HG02571 (cell line): ENCODE measurements at regions not wholly inside any gene's neighbourhood (a gene's known extent, or its start where the extent isn't known, plus 50 kb on each side); places are given as distances from the start of the nearest gene placed in this dataset.
"Not testable (repeated sequence)": the region's sequence is repeated elsewhere in the genome, so short reads cannot be mapped to it uniquely, and the experiment has no call there.

Experiments used
- ATAC-seq: cut with Tn5 transposase; IDR thresholded peaks from one replicate; pipeline ENCODE4 v1.9.1; 2021; ENCODE audit warnings: mild to moderate bottlenecking, moderate library complexity; ENCODE audit not compliant: unreplicated experiment

- no peak for ATAC-seq
These were observed 931.1 kb downstream of the FAM181B start for GRCh38 chr11:81802591-81802990.

DNA sequence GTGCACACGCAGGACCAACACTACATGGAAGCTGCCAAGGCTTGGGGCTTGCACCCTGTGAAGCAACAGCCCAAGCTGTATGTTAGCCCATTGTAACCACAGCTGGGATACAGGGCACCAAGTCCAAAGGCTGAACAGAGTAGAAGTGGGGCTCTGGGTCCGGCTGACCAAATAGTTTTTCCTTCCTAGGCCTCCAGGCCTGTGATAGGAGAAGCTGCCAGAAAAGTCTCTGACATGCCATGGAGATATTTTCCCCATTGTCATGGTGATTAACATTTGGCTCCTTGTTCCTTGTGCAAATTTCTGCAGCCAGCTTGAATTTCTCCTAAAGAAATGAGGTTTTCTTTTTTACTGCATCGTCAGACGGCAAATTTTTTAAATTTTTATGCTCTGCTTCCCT, 941.2 kb downstream of the FAM181B start:
- ATAC-seq: no peak

GRCh38 chr11:81787584-81788049, 946.0 kb downstream of the FAM181B start:
- ATAC-seq: no peak

DNA sequence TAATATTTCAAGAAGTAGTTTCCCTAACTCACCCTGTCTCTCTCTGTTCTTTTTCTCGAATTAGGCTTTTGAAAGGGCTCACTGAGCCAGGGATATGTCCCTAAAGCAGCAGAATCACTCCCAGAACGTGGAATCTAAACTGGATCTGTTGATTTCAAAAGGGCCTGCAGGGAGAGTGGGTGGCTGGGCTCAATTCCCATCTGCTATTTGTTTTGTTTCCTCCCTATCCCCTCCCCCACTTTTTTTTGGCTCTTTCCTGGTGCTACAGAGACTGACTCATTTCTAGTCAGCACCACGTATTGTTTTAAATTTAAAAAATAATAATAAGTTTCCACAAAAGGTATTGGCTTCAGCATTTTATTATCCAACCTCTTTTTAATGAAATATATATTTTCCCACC, 961.5 kb downstream of the FAM181B start:
- ATAC-seq: no peak

DNA sequence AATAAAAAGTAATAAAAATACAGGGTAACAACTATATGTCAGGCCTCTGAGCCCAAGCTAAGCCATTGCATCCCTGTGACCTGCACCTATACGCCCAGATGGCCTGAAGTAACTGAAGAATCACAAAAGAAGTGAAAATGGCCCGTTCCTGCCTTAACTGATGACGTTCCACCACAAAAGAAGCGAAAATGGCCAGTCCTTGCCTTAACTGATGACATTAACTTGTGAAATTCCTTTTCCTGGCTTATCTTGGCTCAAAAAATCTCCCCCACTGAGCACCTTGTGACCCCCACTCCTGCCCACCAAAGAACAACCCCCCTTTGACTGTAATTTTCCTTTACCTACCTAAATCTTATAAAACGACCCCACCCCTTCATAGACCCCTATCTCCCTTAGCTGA, 963.8 kb downstream of the FAM181B start:
- not testable (repeated sequence) for ATAC-seq

DNA sequence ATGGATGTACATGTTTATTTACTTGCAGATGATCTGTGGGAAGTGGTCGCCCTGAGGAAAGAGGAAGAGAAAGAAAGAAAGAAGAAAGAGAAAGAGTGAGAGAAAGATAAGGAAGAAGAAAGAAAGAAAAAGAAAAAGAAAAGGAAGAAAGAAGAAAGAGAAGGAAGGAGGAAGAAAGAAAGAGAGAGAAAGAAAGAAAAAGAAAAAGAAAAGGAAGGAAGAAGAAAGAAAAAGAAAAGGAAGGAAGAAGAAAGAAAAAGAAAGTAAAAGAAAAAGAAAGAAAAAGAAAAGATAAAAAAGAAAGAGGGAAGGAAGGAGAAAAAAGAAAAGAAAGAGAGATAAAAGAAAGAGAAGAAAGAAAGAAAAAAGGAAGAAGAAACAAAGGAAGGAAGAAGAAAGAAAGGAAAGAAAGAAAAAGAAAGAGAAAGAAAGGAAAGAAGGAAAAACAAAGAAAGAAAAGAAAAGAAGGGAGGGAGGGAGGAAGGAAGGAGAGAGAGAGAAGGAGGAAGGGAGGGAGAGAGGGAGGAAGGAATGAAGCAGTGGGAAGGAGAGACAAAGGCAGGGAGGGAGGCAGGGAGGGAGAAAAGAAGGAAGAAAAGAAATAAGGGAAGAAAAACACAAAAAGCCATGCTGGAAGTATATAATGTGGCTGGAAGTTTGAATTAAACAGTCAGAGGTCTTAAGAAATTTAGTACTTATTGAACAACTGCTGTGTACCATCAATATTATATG, 976.6 kb downstream of the FAM181B start:
- no peak for ATAC-seq

DNA sequence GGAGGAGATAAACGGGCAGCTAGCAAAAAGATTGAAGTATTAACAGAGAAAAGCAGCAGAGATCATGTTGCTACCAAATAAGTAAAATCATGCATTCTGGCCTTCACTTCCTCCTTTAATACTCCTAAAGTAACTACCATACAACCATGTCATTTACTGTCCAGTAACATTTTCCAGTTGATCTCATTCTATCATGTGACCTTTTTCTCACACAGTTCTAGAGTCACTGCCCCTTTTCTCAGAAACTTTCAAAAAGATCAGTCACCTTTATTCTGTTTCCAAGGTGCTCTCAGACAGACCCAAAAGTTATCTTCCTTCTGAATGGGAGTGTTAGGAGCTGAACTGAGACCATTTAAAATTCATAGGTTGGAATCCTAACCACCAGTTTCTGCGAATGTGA, 984.4 kb downstream of the FAM181B start:
- ATAC-seq: no peak

DNA sequence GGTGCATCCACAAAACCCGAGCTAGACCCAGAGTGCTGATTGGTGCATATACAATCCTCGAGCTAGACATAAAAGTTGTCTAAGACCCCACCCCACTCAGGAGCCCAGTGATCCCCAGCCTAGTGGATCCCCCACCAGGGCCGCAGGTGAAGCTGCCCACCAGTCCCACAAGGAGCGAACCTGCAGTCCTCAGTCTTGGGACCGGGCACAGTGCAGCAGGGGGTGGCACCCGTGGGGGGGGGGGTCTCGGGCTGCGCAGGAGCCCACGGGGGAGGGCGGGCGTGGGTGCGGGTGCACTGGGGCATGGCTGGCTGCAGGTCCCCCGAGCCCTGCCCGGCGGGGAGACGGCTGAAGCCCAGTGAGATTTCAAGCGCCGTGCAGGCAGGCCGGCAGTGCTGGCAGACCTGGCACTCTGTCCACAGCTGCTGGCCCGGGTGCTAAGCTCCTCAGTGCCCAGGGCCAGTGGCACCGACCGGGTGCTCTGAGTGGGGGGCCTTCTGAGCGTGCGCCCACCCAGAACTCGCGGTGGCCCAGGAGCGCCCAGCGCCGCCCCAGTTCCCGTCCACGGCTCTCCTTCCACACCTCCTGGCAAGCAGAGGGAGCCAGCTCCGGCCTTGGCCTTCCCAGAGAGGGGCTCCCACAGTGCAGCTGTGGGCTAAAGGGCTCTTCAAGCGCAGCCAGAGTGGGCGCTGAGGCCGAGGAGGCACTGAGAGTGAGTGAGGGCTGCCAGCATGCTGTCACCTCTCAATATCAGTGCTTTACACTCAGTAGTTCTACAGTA, 989.1 kb downstream of the FAM181B start:
- ATAC-seq: no peak

DNA sequence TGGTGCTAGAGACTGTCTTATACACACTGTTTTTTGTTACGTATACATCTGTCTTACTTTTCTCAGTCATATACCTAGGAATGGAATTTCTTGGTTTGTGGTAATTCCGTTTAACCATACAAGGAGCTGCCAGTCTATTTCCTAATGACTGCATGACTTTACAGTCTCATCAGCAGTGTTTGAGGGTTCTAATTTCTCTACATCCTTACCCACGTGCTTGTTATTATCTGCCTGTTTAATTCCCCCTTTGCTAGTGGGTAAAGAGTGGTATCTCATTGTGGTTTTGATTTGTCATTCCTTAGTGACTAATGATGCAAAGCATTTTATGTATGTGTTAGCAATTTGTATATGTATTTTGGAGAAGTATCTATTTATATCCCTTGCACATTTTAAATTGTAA, 1008.0 kb downstream of the FAM181B start:
- no peak for ATAC-seq

GRCh38 chr11:81717695-81718094, 1016.0 kb downstream of the FAM181B start:
- ATAC-seq: no peak

DNA sequence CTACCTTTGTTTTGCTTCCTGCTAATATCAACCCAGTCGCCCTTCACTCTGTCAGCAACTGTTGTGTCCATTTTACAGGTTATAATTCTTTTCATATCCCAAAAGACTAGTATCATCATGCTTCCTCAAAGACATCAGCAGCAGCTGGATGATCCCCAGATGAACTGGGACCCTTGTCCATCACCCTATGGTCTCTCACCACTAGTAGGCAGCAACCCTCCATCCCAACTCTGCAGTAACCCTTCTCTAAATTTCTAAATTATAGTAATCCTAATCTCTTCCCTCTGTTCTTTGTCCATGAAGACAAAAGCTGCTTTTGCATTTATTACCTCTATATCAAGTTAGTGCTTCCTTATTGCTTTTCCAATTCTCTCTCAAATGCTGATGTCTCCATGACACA, 1025.8 kb downstream of the FAM181B start:
- ATAC-seq: no peak

- ATAC-seq: no peak
These were observed 1028.4 kb downstream of the FAM181B start for GRCh38 chr11:81705283-81705682.

DNA sequence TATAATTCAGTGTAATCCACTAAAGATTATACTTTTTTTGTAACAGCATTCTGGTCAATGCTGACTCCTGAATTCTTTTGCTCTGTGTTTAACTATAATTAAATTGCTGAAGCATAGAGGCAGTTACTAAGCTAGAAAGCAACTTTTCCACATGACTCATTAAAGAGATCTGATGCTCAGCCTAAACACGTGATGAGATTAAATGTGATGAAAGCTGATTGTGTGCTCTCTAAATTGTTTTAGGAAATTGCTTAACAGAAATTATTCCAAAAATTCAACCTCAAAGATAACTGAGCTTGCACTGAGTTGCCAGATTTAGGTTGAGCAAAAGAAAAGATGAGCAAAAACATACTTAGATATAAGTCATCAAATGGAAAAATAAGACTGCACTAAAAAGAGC, 1033.6 kb downstream of the FAM181B start:
- no peak for ATAC-seq

GRCh38 chr11:81687057-81687456, 1046.6 kb downstream of the FAM181B start:
- no peak for ATAC-seq

GRCh38 chr11:81674211-81674610, 1059.5 kb downstream of the FAM181B start:
- ATAC-seq: no peak

- no peak for ATAC-seq
These were observed 1060.7 kb downstream of the FAM181B start for GRCh38 chr11:81673001-81673400.

DNA sequence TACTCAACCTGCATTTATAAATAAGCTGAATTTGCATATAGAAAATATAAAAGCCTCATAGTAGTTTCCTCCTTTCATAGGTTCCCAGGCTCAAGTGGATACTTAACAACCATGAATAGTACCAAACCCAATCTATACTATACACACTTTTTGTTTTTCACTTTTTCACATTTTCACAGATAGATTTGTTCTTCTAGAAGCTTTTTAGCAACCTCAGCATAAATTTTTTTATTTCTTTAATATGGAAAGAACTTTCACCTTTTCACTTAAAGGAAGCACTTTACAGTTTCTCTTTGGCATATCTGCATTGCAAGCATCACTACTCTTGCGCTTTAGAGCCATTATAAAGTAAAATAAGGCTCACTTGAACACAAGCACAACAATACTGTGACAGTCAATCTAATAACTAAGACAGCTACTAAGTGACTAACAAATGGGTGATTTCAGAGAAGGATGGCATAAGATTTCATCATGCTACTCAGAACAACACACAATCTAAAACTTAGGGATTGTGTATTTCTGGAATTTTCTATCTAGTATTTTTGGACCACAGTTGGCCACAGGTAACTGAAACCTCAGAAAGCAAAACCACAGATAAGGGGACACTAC, 1063.6 kb downstream of the FAM181B start:
- no peak for ATAC-seq

GRCh38 chr11:81658722-81659121, 1074.9 kb downstream of the FAM181B start:
- peak; percentile 70 for ATAC-seq

GRCh38 chr11:81655351-81655750, 1078.3 kb downstream of the FAM181B start:
- no peak for ATAC-seq

DNA sequence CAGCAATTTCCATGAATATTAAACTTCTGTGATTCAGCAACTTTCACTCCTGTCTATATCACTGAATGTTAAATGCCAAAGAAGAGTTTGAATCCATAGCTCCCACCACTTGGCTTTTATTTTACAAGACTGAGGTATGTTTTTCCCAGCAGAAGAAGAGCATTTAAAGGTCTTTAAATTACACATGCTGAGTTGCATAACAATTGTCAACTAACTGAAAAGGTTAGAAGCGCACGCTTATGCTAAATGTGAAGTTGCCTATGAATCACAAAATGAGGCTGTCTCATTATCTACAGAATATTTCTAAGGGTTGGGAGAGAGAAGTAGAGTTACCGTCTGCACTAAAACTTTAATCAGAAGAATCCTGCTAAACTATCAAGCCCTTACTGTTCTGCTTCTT, 1086.3 kb downstream of the FAM181B start:
- no peak for ATAC-seq

- ATAC-seq: peak; percentile 87
These were observed 1089.3 kb downstream of the FAM181B start for GRCh38 chr11:81644239-81644840.
